ENCODE measurements at regions not wholly inside any gene's neighbourhood (a gene's known extent, or its start where the extent isn't known, plus 50 kb on each side); places are given as distances from the start of the nearest gene placed in this dataset.

- in situ Hi-C loops (cut with HindIII; ENCODE audit: low sequenced_read_pairs) = no loop called here
Observed at GRCh38 chr4:185966997-185967775, 101.8 kb upstream of the TLR3 start.

- in situ Hi-C loops (cut with HindIII; ENCODE audit: low sequenced_read_pairs) = no loop called here
Observed at GRCh38 chr4:185969657-185970056, 99.3 kb upstream of the TLR3 start.

GRCh38 chr4:185987961-185988627 is 80.9 kb upstream of the TLR3 start:
- in situ Hi-C loops (cut with HindIII; ENCODE audit: low sequenced_read_pairs) = no loop called here

GRCh38 chr4:185991770-185992169 is 77.2 kb upstream of the TLR3 start:
- in situ Hi-C loops (cut with HindIII; ENCODE audit: low sequenced_read_pairs) = loop anchor here (5.0 kb wide), 1 partner anchor 36 kb away; no protein-coding TSS in a partner anchor

GRCh38 chr4:185992585-185992984 is 76.4 kb upstream of the TLR3 start:
- in situ Hi-C loops (cut with HindIII; ENCODE audit: low sequenced_read_pairs) = loop anchor here (5.0 kb wide), 1 partner anchor 35 kb away; no protein-coding TSS in a partner anchor

- in situ Hi-C loops (cut with HindIII; ENCODE audit: low sequenced_read_pairs) = loop anchor here (5.0 kb wide), 1 partner anchor 34 kb away; no protein-coding TSS in a partner anchor
Observed at GRCh38 chr4:185993328-185993973, 75.5 kb upstream of the TLR3 start.

GRCh38 chr4:185994750-185995149 is 74.2 kb upstream of the TLR3 start:
- in situ Hi-C loops (cut with HindIII; ENCODE audit: low sequenced_read_pairs) = loop anchor here (5.0 kb wide), 1 partner anchor 33 kb away; no protein-coding TSS in a partner anchor

GRCh38 chr4:185995665-185996064 is 73.3 kb upstream of the TLR3 start:
- in situ Hi-C loops (cut with HindIII; ENCODE audit: low sequenced_read_pairs) = no loop called here

GRCh38 chr4:185997296-185997695 is 71.7 kb upstream of the TLR3 start:
- in situ Hi-C loops (cut with HindIII; ENCODE audit: low sequenced_read_pairs) = no loop called here

GRCh38 chr4:185998791-185999190 is 70.2 kb upstream of the TLR3 start:
- in situ Hi-C loops (cut with HindIII; ENCODE audit: low sequenced_read_pairs) = no loop called here

- in situ Hi-C loops (cut with HindIII; ENCODE audit: low sequenced_read_pairs) = no loop called here
Observed at GRCh38 chr4:185999207-185999606, 69.7 kb upstream of the TLR3 start.

GRCh38 chr4:186002853-186003252 is 66.1 kb upstream of the TLR3 start:
- in situ Hi-C loops (cut with HindIII; ENCODE audit: low sequenced_read_pairs) = no loop called here

GRCh38 chr4:186003746-186004145 is 65.2 kb upstream of the TLR3 start:
- in situ Hi-C loops (cut with HindIII; ENCODE audit: low sequenced_read_pairs) = no loop called here

- in situ Hi-C loops (cut with HindIII; ENCODE audit: low sequenced_read_pairs) = no loop called here
Observed at GRCh38 chr4:186008057-186008456, 60.9 kb upstream of the TLR3 start.

- in situ Hi-C loops (cut with HindIII; ENCODE audit: low sequenced_read_pairs) = no loop called here
Observed at GRCh38 chr4:186009976-186010375, 59.0 kb upstream of the TLR3 start.

- in situ Hi-C loops (cut with HindIII; ENCODE audit: low sequenced_read_pairs) = no loop called here
Observed at GRCh38 chr4:186010821-186011220, 58.1 kb upstream of the TLR3 start.

- in situ Hi-C loops (cut with HindIII; ENCODE audit: low sequenced_read_pairs) = no loop called here
Observed at GRCh38 chr4:186012071-186012470, 56.9 kb upstream of the TLR3 start.

- in situ Hi-C loops (cut with HindIII; ENCODE audit: low sequenced_read_pairs) = no loop called here
Observed at GRCh38 chr4:186013419-186014186, 55.4 kb upstream of the TLR3 start.

- in situ Hi-C loops (cut with HindIII; ENCODE audit: low sequenced_read_pairs) = no loop called here
Observed at GRCh38 chr4:186015212-186015817, 53.6 kb upstream of the TLR3 start.

- in situ Hi-C loops (cut with HindIII; ENCODE audit: low sequenced_read_pairs) = no loop called here
Observed at GRCh38 chr4:186016796-186017195, 52.2 kb upstream of the TLR3 start.

All from DLD1 (cell line).